ENCODE measurements at regions not wholly inside any gene's neighbourhood (a gene's known extent, or its start where the extent isn't known, plus 50 kb on each side); places are given as distances from the start of the nearest gene placed in this dataset.

DNA sequence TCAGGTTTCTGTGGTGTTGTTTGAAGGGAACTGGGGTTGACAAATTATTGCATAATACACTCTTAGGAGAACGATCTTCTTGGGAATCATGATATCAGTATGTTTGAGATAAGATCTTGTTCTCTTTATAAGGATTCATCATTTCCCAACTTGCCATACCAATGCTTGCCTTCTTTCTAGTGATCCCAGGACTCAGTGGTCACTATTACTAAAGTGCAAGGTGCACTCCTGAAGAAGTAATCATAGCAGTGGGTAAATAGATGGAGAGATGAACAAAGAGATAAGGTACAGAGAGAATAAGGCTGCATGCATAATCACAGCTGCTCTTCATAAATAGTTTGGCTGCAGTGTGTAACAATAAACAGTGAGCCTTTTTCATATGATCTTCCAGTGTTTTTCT is 404.0 kb downstream of the DOK5 start:
- TF ChIP-seq, protein P1, sequence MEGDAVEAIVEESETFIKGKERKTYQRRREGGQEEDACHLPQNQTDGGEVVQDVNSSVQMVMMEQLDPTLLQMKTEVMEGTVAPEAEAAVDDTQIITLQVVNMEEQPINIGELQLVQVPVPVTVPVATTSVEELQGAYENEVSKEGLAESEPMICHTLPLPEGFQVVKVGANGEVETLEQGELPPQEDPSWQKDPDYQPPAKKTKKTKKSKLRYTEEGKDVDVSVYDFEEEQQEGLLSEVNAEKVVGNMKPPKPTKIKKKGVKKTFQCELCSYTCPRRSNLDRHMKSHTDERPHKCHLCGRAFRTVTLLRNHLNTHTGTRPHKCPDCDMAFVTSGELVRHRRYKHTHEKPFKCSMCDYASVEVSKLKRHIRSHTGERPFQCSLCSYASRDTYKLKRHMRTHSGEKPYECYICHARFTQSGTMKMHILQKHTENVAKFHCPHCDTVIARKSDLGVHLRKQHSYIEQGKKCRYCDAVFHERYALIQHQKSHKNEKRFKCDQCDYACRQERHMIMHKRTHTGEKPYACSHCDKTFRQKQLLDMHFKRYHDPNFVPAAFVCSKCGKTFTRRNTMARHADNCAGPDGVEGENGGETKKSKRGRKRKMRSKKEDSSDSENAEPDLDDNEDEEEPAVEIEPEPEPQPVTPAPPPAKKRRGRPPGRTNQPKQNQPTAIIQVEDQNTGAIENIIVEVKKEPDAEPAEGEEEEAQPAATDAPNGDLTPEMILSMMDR (conservative IDR thresholded peaks at IDR 0.05): no peak
- TF ChIP-seq EZH2 (IDR thresholded peaks at IDR 0.05; ENCODE audit: low read depth): no peak

Measured in PC-9 (cell line).